T-cell (primary cell): ENCODE measurements at regions not wholly inside any gene's neighbourhood (a gene's known extent, or its start where the extent isn't known, plus 50 kb on each side); places are given as distances from the start of the nearest gene placed in this dataset.

ENCODE experiments used
- ATAC-seq, 4 experiments: fragments of 200-7000 bp in 3 of 4; fragments of 150-1000 bp in 1 of 4; cut with Tn5 transposase; replicated peaks in 1 of 4; 1 replicate in 3 of 4; 2 replicates in 1 of 4; pipeline ENCODE4 v1.10.0; 2021; ENCODE audit warnings: moderate library complexity in 3 of 4, mild to moderate bottlenecking in 2 of 4, moderate number of reproducible peaks in 1 of 4
- CTCF ChIA-PET, 2 donors: fragments of 300-600 bp; sonication (Branson Sonifier 250); formaldehyde crosslinking; loops; one replicate each; lab custom pipeline; 2022; ENCODE audit warnings: antibody characterized with exemption in 2 of 2; lab: Charles Lee
- POLR2A ChIA-PET, 2 donors: fragments of 300-600 bp; sonication (Branson Sonifier 250); formaldehyde crosslinking; loops; one replicate each; lab custom pipeline; 2022; ENCODE audit warnings: antibody characterized with exemption in 2 of 2; lab: Charles Lee
- DNase-seq, 35 experiments: peaks; one replicate each; pipeline versions ENCODE4 v3.0.0 to v3.0.0-alpha.2; 2013 to 2023
- H3K27ac ChIP-seq: one replicate; pipeline ENCODE4 v1.5.1; 2013; ENCODE audit warnings: low read length
- H3K27me3 ChIP-seq, 2 experiments: replicated peaks in 1 of 2; 1 replicate in 1 of 2; 2 replicates in 1 of 2; pipeline versions ENCODE4 v1.6.1 to v1.7.0; 2013; ENCODE audit warnings: low read length in 1 of 2, mixed read lengths in 1 of 2; ENCODE audit not compliant: control insufficient read depth in 2 of 2, insufficient read depth in 2 of 2; ENCODE audit errors: extremely low read depth in 1 of 2
- H3K36me3 ChIP-seq, 2 donors: 1 replicate in 1 of 2; 2 replicates in 1 of 2; pipeline versions ENCODE4 v1.6.1 to v1.7.0; 2013; ENCODE audit warnings: low read length in 1 of 2; ENCODE audit not compliant: control insufficient read depth in 2 of 2, insufficient read depth in 1 of 2; ENCODE audit errors: extremely low read depth in 1 of 2
- H3K4me1 ChIP-seq, 2 experiments: 1 replicate in 1 of 2; 2 replicates in 1 of 2; pipeline versions ENCODE4 v1.6.1 to v1.7.0; 2013; ENCODE audit warnings: low read length in 2 of 2, mixed read lengths in 1 of 2; ENCODE audit not compliant: insufficient read depth in 2 of 2, control insufficient read depth in 1 of 2; ENCODE audit errors: extremely low read depth in 1 of 2
- H3K4me3 ChIP-seq, 2 donors: 1 replicate in 1 of 2; 2 replicates in 1 of 2; pipeline versions ENCODE4 v1.5.1 to v1.7.0; 2013; ENCODE audit warnings: mild to moderate bottlenecking in 2 of 2, low read length in 1 of 2, moderate library complexity in 1 of 2; ENCODE audit not compliant: control insufficient read depth in 1 of 2; ENCODE audit errors: extremely low read depth in 1 of 2
- H3K9me3 ChIP-seq: 2 replicates; pipeline ENCODE4 v1.7.0; 2013
- H3K27ac Mint-ChIP-seq, 2 donors: one replicate each; pipeline ENCODE4 v1.8.0; 2020 to 2021; ENCODE audit warnings: mild to moderate bottlenecking in 2 of 2, mixed read lengths in 2 of 2
- H3K27me3 Mint-ChIP-seq, 2 donors: one replicate each; pipeline ENCODE4 v1.8.0; 2021 to 2022; ENCODE audit warnings: mixed read lengths in 2 of 2
- H3K36me3 Mint-ChIP-seq: one replicate; pipeline ENCODE4 v1.8.0; 2021; ENCODE audit warnings: mixed read lengths
- H3K4me1 Mint-ChIP-seq, 3 donors: one replicate each; pipeline ENCODE4 v1.8.0; 2020 to 2022; ENCODE audit warnings: mixed read lengths in 3 of 3, mild to moderate bottlenecking in 1 of 3
- H3K4me3 Mint-ChIP-seq, 3 donors: one replicate each; pipeline ENCODE4 v1.8.0; 2020 to 2022; ENCODE audit warnings: mild to moderate bottlenecking in 3 of 3, mixed read lengths in 3 of 3, moderate library complexity in 3 of 3
- H3K9me3 Mint-ChIP-seq, 3 donors: one replicate each; pipeline ENCODE4 v1.8.0; 2020 to 2022; ENCODE audit warnings: mixed read lengths in 3 of 3
- WGBS: methylation state at CpG from one replicate; pipeline ENCODE4 v1.1.5; 2013; ENCODE audit warnings: missing lambda C conversion rate; ENCODE audit not compliant: insufficient coverage; 5-methylcytosine and 5-hydroxymethylcytosine counted together

DNA sequence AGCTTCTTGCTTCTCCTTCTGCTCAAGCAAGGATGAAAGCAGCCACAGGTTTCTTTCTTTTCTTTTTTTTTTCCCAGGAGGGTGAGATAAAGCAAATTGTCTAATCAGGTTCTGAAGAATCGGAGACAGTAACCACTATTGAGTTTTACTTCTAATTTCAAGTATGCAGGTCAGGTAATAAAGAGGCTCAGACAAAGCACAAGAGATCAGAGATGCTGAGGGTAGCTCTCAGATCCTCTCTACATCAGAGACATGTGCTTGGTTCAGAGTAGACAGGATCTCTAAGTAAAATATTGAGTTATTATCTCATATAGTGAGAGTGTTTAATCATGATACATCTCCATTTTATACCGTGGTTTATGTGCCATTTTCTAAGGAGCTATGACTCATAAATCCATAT, 168.5 kb downstream of the NFKBIZ start:
- no peaks in the 10 kb centered on the region for H3K36me3 Mint-ChIP-seq
- WGBS, result no CpG with 5 or more reads among the region's 2 CpGs
- ChIA-PET CTCF (no interaction called here), POLR2A (interaction anchor here (0.6 to 0.7 kb wide), 2 partner anchors 10 to 142 kb away, joined by 3 read pairs; no protein-coding TSS in a partner anchor)
- H3K4me1 Mint-ChIP-seq, result peaks cover 17 to 29% (median 18%) of the 10 kb centered on the region in 3 donors
- H3K27me3 ChIP-seq, result no peaks in the 10 kb centered on the region
- H3K4me3 Mint-ChIP-seq, result no peak overlapping the region
- no peak overlapping the region for H3K27ac ChIP-seq
- no peaks in the 10 kb centered on the region for H3K36me3 ChIP-seq
- H3K27me3 Mint-ChIP-seq, result no peaks in the 10 kb centered on the region
- H3K4me3 ChIP-seq, result no peak overlapping the region
- H3K4me1 ChIP-seq, result peaks cover 0 to 6% of the 10 kb centered on the region in 2 experiments
- peaks cover 2% of the 10 kb centered on the region for H3K9me3 ChIP-seq
- peak overlapping the region in 1 of 2 donors; percentile 18 for H3K27ac Mint-ChIP-seq
- DNase-seq (no peak), ATAC-seq (no peak)
- peaks cover 3 to 12% (median 3%) of the 10 kb centered on the region in 3 donors for H3K9me3 Mint-ChIP-seq

- H3K4me3 ChIP-seq, result no peak overlapping the region
- ATAC-seq, result peak in 1 of 4 experiments; percentile 77
- ChIA-PET CTCF (no interaction called here), POLR2A (no interaction called here)
- peak in 3 of 35 experiments; percentile 0 to 11 (median 7) for DNase-seq
- peaks cover 17 to 29% (median 18%) of the 10 kb centered on the region in 3 donors for H3K4me1 Mint-ChIP-seq
- H3K4me3 Mint-ChIP-seq, result no peak overlapping the region
- peaks cover 2% of the 10 kb centered on the region for H3K9me3 ChIP-seq
- H3K27me3 ChIP-seq, result no peaks in the 10 kb centered on the region
- no peaks in the 10 kb centered on the region for H3K27me3 Mint-ChIP-seq
- no peak overlapping the region for H3K27ac ChIP-seq
- peak overlapping the region in 1 of 2 donors; percentile 45 for H3K27ac Mint-ChIP-seq
- WGBS, result 50% methylated on average over 1 of the region's 7 CpGs
- no peaks in the 10 kb centered on the region for H3K36me3 ChIP-seq
- peaks cover 2 to 6% (median 3%) of the 10 kb centered on the region in 3 donors for H3K9me3 Mint-ChIP-seq
- peaks cover 0 to 6% of the 10 kb centered on the region in 2 experiments for H3K4me1 ChIP-seq
- H3K36me3 Mint-ChIP-seq, result no peaks in the 10 kb centered on the region
Observed at GRCh38 chr3:102018551-102018950, 169.2 kb downstream of the NFKBIZ start.

- no peaks in the 10 kb centered on the region for H3K27me3 Mint-ChIP-seq
- H3K4me1 Mint-ChIP-seq, result peaks cover 17 to 29% (median 18%) of the 10 kb centered on the region in 3 donors
- H3K36me3 Mint-ChIP-seq, result no peaks in the 10 kb centered on the region
- H3K27ac Mint-ChIP-seq, result no peak overlapping the region
- H3K4me1 ChIP-seq, result peaks cover 0 to 6% of the 10 kb centered on the region in 2 experiments
- H3K36me3 ChIP-seq, result no peaks in the 10 kb centered on the region
- no peak for ATAC-seq
- H3K27me3 ChIP-seq, result no peaks in the 10 kb centered on the region
- H3K4me3 Mint-ChIP-seq, result no peak overlapping the region
- no peak overlapping the region for H3K27ac ChIP-seq
- ChIA-PET POLR2A (no interaction called here), CTCF (interaction anchor here in 1 of 2 donors (0.6 kb wide), 1 partner anchor 44 kb away, joined by 4 read pairs; no protein-coding TSS in a partner anchor)
- H3K4me3 ChIP-seq, result no peak overlapping the region
- no CpG with 5 or more reads among the region's 1 CpG for WGBS
- DNase-seq, result no peak
- no peaks in the 10 kb centered on the region for H3K9me3 ChIP-seq
- peaks cover 0 to 6% (median 3%) of the 10 kb centered on the region in 3 donors for H3K9me3 Mint-ChIP-seq
Observed at GRCh38 chr3:102020735-102021134, 171.4 kb downstream of the NFKBIZ start.

DNA sequence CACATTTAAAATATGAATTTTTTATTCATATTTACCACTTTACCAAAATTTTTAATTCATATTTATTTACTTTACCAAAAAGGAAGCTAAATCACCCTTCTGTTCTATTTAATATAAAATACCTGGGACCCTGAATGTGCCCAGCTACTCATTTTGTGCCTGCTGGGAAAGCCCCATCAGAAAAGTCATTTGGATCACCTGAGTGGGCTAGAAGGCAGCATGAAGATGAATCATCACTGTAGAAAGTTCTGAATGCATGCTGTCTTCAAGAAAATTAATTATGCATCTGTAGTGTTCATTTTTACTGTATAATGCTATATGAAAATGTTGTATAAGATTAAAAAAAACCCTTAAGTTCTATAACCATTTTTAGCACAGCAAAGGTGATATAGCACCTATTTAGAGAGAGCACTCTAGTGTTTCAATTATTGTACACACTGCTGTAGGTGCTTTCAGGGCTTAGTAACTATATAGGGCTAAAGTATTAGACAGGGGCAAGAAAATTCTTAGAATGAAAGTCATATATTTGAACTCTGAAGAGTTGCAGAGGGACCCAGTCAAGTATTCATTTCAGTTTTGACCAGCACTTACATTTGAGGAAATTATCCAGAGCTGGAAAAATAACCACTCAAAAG, 175.1 kb downstream of the NFKBIZ start:
- Histone ChIP-seq H3K27me3 (no peaks in the 10 kb centered on the region), H3K4me3 (no peak overlapping the region), H3K9me3 (no peaks in the 10 kb centered on the region), H3K36me3 (no peaks in the 10 kb centered on the region), H3K27ac (no peak overlapping the region), H3K4me1 (peaks cover 0 to 4% of the 10 kb centered on the region in 2 experiments)
- H3K27me3 Mint-ChIP-seq, result no peaks in the 10 kb centered on the region
- H3K36me3 Mint-ChIP-seq, result no peaks in the 10 kb centered on the region
- H3K4me3 Mint-ChIP-seq, result no peak overlapping the region
- ATAC-seq (no peak), DNase-seq (no peak)
- POLR2A ChIA-PET, result no interaction called here
- peaks cover 14 to 17% (median 16%) of the 10 kb centered on the region in 3 donors for H3K4me1 Mint-ChIP-seq
- peaks cover 0 to 3% (median 0%) of the 10 kb centered on the region in 3 donors for H3K9me3 Mint-ChIP-seq
- no peak overlapping the region for H3K27ac Mint-ChIP-seq
- CTCF ChIA-PET, result no interaction called here

- Histone ChIP-seq H3K4me3 (no peak overlapping the region), H3K4me1 (peaks cover 0 to 4% of the 10 kb centered on the region in 2 experiments), H3K27me3 (no peaks in the 10 kb centered on the region), H3K27ac (no peak overlapping the region), H3K36me3 (no peaks in the 10 kb centered on the region), H3K9me3 (no peaks in the 10 kb centered on the region)
- CTCF ChIA-PET, result no interaction called here
- POLR2A ChIA-PET, result interaction anchor here in 1 of 2 donors (0.5 to 0.6 kb wide), 2 partner anchors 10 to 1161 kb away, joined by 3 to 4 read pairs; no protein-coding TSS in a partner anchor
- DNase-seq (no peak), ATAC-seq (no peak)
- Mint-ChIP-seq H3K9me3 (no peaks in the 10 kb centered on the region), H3K4me1 (peaks cover 6 to 13% (median 8%) of the 10 kb centered on the region in 3 donors), H3K27me3 (no peaks in the 10 kb centered on the region), H3K4me3 (no peak overlapping the region), H3K27ac (no peak overlapping the region), H3K36me3 (no peaks in the 10 kb centered on the region)
- no CpG with 5 or more reads among the region's 2 CpGs for WGBS
Observed at GRCh38 chr3:102025606-102026270, 176.4 kb downstream of the NFKBIZ start.

DNA sequence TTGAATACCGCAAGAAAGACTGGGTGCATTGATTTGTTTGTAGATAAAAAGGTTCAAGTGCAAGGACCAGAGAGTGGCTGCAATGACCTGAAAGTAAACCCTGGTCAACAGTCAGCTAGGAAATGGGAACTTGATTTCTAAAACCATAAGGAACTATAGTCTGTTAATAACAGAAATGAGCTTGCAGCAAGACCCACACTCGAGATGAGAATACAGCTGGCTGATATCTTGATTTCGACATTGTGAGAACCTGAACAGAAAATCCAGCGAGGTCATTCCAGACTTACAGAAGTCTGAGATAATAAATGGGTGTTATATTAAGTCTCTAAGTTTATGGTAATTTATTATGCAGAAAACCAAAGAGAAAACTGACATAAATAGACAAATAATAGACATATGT, 177.3 kb downstream of the NFKBIZ start:
- Histone ChIP-seq H3K36me3 (no peaks in the 10 kb centered on the region), H3K4me3 (no peak overlapping the region), H3K27ac (no peak overlapping the region), H3K27me3 (no peaks in the 10 kb centered on the region), H3K9me3 (no peaks in the 10 kb centered on the region), H3K4me1 (no peaks in the 10 kb centered on the region)
- no peaks in the 10 kb centered on the region for H3K36me3 Mint-ChIP-seq
- peaks cover 0 to 6% (median 0%) of the 10 kb centered on the region in 3 donors for H3K4me1 Mint-ChIP-seq
- POLR2A ChIA-PET, result no interaction called here
- no peak for DNase-seq
- no peak for ATAC-seq
- no peaks in the 10 kb centered on the region for H3K9me3 Mint-ChIP-seq
- no peak overlapping the region for H3K27ac Mint-ChIP-seq
- no peaks in the 10 kb centered on the region for H3K27me3 Mint-ChIP-seq
- CTCF ChIA-PET, result no interaction called here
- no peak overlapping the region for H3K4me3 Mint-ChIP-seq
- 100% methylated on average over 1 of the region's 4 CpGs for WGBS
